HG02852 (cell line): ENCODE measurements at regions not wholly inside any gene's neighbourhood (a gene's known extent, or its start where the extent isn't known, plus 50 kb on each side); places are given as distances from the start of the nearest gene placed in this dataset.

Source experiments
- ATAC-seq: cut with Tn5 transposase; IDR thresholded peaks from one replicate; pipeline ENCODE4 v1.9.1; 2021; ENCODE audit warnings: mild to moderate bottlenecking, moderate library complexity; ENCODE audit not compliant: unreplicated experiment

DNA sequence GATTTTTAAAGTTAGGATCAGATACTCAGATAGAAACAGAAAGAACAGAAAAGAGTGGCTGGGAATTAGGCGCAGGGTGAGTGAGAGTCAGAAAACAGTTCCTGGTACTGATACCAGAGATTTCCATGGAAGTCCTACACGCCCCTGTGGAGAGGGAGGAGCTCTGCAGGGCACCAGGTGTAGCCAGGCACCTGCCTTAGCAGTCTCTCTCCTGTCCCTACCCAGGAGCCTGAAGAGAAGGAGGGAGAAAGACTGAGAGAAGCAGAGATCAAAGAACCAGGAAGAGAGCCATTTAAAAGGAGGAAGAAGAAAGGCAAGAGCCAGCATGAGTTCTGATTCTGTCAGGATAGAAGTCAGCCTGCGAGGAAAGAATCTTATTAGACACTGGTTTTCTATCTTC lies 65.0 kb downstream of the CBLN1 start:
- no peak for ATAC-seq

- ATAC-seq = no peak
These were observed 68.0 kb downstream of the CBLN1 start for GRCh38 chr16:49213594-49213993.

DNA sequence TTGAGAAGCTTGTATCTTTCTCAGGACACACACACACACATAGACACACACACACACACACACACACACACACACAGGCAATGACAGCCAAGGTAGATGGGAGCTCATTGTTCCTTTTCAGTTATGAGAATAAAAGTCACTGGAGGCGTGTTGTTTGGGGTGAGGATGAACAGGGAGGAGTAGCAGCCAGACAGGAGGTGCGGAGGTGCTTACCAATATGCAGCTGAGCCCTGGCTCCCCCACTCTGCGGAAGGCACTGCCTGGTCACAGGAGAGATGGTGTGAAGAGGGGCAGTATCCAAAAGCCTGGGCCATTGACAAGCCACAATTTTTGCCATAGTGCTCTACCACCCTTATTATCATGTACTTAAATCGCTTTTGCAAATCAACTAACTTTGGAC lies 77.4 kb downstream of the CBLN1 start:
- no peak for ATAC-seq

DNA sequence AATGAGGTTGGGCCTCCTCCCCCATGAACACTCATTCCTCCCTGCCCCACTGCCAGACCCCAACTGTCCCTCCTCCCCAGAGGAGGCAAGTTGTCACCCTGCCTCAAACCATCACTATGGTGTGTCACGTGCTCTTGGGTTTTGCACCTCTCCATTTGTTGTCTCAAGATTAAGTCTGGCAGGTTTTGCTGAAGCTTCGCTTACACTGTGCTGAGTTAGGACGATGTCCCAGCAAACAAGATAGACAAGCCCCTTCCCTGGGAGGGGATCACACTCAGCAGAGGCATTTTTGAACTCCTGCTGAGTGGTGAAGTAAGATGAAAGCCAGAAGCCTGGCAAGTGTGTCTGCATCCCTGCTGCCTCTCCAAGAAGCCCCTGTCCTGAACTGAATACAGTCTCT lies 78.3 kb downstream of the CBLN1 start:
- no peak for ATAC-seq

DNA sequence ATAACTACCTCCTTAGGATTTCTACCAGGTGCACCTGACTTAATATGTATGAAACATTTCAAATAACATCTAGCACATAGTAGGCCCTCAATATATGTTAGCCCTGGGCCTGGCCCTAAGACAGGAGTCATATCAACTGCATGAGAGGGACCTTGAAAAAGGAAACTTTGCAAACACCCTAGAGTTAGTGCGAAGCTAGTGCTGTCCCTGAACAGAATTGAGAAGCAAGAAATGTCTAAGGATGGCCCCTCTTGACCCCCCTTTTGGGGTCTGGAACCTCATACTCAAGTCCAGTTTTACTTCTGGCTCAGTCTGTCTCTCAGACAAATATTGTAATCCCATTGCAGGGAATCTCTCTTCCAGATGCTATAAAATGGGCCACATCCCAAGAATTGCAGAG lies 80.5 kb downstream of the CBLN1 start:
- ATAC-seq = no peak

DNA sequence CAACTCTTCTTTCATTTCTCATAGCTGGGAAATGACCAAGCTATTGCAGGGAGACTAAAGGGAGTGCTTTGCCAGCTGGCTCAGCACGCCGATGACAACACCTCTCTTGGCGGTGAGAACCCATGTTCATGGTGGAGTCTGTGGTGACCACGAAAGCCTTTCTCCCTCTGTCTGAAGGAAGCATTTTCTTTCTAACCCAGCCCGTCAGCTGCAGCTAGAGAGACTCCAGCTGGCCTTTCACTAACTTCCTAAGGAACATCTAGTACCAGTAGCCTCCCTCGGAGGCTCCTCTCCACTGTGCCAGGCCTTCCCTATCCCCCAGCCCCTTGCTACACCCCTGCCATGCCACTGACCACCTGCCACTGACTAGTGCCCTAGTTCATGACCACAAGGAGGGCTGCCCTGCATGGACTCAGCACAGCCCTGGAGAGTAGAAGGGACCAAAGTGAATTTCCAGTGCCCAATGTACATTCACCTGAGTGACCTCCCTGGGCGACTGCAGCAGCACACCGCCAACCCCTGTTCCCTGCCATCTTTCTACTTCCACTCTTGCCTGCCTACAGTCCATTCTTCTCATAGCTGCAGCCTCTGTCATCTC lies 81.3 kb downstream of the CBLN1 start:
- ATAC-seq = no peak

- ATAC-seq = no peak
These were observed 86.4 kb downstream of the CBLN1 start for GRCh38 chr16:49195237-49195548.

GRCh38 chr16:49194537-49195236 lies 87.0 kb downstream of the CBLN1 start:
- no peak for ATAC-seq

DNA sequence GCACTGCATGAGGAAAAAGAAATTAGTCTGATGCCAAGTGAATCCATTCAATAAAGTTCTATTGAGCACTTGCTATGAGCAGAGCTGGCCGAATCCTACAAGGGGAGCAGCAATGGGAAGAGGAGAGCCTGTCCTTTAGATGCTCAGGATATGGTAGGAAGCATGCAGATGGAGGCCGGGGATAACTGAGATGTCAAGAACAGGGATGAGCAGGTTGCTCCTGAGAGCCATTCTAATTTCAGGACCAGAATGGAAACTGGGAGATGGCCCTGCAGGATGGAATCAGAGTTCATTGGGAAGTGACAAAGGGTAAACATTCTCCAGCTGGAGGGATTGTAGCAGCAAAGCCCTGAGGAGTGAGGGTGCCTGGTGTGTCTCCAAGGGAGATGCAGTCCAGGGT lies 88.0 kb downstream of the CBLN1 start:
- ATAC-seq = no peak

GRCh38 chr16:49189286-49189685 lies 92.4 kb downstream of the CBLN1 start:
- ATAC-seq = no peak

GRCh38 chr16:49183911-49184310 lies 97.7 kb downstream of the CBLN1 start:
- ATAC-seq = no peak

- no peak for ATAC-seq
These were observed 99.7 kb downstream of the CBLN1 start for GRCh38 chr16:49181791-49182518.

DNA sequence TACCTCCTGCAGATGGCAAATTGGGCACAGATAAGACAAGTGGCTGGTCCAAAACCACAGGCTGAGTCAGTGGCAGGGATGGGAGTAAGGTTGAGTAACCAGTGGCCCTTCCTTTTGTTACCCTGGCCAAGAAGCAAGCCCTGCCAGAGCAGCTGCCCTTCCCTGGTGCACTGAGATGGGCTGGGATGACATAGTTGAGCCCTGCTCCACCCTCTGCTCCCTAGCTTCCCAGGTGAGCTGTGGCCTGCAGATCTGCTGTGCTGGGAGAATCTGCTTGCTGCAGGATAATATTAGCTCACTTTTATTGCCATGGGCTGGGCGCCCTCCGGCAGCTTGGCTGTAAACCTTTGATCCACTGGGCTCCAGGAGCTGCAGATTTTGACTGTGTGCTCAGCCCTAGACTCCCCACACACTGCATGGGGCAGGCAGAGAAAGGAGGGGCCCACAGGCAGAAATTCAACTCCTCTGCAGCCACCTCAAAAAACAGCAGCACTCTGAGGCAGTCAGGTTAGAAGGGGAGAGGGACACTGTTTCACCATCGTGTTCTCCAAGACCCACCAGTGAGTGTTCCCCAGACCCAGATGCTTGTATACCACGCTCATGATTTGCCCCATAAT lies 101.8 kb downstream of the CBLN1 start:
- no peak for ATAC-seq

- no peak for ATAC-seq
These were observed 113.5 kb downstream of the CBLN1 start for GRCh38 chr16:49168126-49168525.

- no peak for ATAC-seq
These were observed 116.6 kb downstream of the CBLN1 start for GRCh38 chr16:49165025-49165424.

DNA sequence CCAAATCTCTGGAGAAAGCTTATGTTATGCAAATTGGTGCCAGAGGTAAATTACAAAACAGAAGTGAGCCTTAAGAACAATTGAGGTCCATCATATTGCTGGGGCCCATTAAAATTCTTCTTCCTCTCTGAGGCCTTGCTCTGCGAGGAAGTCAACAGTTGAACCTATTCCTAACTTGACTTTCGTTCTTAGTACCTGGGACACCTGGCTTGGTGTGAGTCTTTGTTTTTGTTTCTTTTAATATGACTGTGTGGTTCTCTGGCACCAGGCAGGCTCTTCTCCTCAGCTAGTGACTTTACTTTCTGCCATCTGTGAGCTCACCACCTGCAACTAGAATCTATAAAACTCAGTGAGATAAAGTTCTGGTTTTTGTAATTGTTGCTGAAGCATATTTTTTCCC lies 120.4 kb downstream of the CBLN1 start:
- no peak for ATAC-seq

DNA sequence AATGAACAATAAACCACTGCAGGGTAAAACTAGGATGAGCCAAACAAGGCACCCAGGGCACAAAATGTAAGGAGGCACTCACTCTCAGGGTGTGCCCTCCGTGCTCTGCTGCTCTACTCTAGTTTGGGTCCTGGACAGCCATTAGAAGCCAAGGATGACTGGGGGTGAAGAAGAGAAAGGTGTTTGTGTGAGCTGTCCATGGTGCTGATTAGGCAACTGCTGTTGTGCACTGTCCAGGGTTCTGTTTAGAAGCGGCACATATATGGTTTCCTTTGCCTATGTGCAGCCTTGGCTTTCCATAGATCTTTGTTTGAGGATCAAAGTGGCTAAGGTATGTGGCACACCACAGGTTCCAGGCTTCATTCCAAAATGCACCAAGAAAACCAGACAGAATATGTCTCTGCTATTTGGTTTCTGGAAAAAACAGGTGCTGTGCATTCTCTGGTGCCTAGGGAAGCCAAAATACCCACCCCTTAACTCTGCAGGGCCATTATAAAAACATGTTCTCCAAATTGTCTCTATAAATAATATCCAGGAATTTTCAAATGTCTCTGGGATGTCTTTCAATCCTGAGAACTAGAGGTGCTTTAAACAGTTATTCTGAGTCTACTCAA lies 123.5 kb downstream of the CBLN1 start:
- ATAC-seq = no peak

GRCh38 chr16:49150341-49150740 lies 131.3 kb downstream of the CBLN1 start:
- no peak for ATAC-seq

- ATAC-seq = no peak
These were observed 133.2 kb downstream of the CBLN1 start for GRCh38 chr16:49148410-49148809.

GRCh38 chr16:49140618-49141017 lies 141.0 kb downstream of the CBLN1 start:
- ATAC-seq = no peak

- no peak for ATAC-seq
These were observed 151.2 kb downstream of the CBLN1 start for GRCh38 chr16:49130397-49130796.

GRCh38 chr16:49129935-49130334 lies 151.7 kb downstream of the CBLN1 start:
- no peak for ATAC-seq
